Putamen (tissue), 1 donor: ENCODE measurements at regions not wholly inside any gene's neighbourhood (a gene's known extent, or its start where the extent isn't known, plus 50 kb on each side); places are given as distances from the start of the nearest gene placed in this dataset.

Experiments used
- DNase-seq: peaks from one replicate; pipeline ENCODE4 v3.0.0-alpha.2; 2016; ENCODE audit warnings: low spot score

DNA sequence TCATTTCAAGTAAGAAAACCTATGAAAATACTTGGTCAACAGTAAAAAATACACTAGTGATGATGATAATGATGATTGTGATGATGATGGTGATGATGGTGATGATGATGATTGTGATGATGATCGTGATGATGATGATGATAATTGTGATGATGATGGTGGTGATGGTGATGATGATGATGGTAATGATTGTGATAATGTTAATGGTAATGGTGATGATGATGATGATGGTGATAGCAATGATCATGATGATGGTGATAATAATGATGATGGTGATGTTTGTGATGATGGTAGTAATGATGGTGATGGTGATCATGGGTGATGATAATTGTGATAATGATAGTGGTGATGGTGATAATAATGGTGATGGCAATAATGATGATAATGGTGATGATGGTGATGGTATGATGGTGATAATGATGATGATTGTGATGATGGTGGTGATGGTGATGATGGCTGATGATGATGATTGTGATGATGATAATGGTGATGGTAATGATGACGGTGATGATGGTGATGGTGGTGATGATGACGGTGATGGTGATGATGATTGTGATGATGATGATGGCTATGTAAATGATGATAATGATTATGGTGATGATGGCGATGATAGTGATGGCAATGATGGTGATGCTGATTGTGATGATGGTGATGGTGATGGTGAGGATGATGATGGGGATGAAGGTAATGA is 62.1 kb downstream of the VCX3A start:
- no peak for DNase-seq

DNA sequence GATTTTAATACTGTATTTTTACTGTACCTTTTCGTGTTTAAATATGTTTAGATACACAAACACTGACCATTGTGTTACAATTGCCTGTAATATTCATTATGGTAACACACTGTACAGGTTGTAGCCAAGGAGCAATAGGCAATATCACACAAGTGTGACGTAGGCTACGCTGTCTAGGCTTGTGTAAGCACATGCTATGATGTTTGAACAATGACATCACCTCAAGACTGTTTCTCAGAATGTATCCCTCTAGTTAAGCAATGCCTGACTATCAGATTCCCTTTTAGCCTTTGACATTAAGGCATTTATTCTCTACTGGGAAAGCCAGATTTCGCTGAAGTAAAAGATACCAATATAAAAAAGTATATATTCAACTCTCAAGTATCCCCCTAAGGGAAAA is 66.2 kb downstream of the VCX3A start:
- no peak for DNase-seq

DNA sequence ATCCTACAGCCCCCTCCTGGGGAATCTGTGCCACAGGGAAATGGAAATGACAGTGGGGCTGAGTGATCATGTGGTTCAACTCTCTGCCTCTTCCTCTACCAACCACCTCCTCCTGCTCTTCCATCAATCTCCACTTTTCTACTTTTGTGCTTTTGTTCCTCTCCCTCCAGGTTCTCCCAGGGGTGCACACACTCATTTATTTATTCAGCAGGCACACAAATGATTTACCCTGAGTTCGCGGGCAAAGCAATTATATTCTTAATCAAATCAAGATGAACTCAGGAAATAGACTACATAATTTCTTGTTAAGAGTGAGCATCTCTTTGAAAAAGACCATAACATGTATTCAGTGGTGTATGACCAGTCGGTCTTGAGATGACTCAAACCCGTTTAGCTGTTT is 69.2 kb downstream of the VCX3A start:
- no peak for DNase-seq

DNA sequence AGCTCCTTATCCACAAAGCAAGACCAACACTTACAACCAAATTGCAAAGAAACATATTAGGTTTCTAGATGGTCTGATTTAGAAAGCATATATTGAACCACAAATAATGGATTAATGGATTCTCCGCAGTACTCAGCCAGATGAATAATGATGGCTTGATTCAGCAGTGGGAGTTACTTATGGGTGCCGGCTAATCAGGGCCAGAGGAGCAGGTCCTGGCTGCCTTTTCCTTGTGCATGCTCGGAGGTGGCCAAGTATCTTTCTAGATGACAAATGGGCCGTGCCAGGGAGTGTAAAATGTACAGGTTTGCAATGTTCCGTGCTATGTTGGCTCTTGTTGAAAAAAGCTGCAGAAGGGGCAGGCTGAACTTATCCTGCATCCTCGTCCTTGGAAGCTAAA is 70.2 kb downstream of the VCX3A start:
- no peak for DNase-seq

DNA sequence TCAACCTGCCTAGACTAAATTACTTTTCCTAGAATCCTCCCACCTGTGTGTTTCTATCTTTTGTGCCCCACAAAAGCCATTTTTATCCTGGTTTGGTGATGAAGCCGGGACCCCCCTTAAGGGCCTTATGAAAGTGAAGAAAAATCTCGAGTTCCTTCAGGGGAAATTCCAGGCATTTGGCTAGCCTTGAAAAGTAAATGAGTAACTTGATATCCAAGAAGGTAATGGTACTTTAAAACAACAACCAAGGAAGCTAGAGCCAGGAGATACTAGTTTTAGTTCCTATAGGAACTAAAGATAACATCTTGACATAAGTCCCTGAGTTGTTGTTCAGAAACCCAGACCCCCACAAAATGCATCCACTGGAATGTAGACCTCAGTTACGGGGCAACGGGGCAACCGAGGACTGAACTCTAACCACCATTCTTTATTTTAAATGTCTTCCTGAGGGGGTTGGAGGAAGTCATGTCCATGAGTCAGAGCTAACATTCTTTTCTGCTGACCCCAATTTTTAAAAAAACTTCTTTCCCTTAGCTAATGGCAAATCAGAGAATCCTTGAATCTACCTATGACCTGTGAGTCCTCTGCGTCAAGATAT is 73.9 kb downstream of the VCX3A start:
- DNase-seq, result no peak

DNA sequence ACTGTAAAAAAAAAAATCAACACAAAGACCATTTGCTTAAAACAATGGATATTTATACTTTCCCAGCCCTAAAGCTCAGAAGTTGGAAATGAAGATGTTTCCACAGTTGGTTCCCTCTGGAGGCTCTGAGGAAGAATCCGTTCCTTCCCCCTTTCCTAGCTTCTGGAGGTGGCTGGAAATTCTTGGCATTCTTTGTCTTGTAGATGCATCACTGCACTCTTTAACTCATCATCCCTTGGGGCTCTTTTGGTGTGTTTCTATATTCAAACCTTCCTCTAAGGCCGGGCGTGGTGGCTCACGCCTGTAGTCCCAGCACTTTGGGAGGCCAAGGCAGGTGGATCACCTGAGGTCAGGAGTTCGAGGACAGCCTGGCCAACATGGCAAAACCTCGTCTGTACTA is 78.7 kb downstream of the VCX3A start:
- no peak for DNase-seq

DNA sequence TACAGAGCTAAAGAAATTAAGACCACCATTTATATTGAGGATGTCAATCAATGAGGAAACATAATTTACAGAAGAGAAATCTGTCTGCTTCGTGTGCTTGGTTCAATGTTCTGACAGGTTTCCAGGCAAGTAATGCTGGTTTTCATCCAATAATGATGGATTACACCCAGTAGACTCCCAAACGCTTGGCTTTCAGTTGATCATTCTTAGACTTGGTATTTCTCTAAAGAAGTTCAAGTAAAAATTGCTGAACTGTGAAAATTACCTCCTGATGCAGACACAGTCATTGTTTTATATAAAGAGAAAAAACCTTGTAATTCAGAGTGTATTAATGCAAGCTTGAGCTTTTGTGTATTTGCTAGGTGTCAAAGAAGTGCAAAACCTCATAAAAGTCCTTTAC is 85.0 kb downstream of the VCX3A start:
- DNase-seq, result no peak

DNA sequence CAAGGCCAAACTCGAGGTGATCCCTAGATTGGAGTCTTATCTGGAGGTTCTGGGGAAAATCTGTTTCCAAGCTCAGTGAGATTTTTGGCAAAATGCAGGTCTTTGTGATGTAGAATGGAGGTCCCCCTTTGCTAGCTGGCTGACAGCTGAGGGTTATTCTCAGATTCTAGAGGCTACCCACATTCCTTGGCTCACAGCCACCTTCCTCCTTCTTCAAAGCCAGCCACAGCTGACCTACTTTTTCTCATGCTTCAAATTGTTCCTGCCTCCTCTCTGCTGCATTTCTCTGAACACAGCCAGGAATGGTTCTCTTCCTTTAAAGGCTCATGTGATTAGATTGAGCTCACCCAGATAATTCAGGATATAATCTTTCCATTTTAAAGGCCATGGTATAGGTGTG is 86.9 kb downstream of the VCX3A start:
- peak; percentile 0 for DNase-seq

DNA sequence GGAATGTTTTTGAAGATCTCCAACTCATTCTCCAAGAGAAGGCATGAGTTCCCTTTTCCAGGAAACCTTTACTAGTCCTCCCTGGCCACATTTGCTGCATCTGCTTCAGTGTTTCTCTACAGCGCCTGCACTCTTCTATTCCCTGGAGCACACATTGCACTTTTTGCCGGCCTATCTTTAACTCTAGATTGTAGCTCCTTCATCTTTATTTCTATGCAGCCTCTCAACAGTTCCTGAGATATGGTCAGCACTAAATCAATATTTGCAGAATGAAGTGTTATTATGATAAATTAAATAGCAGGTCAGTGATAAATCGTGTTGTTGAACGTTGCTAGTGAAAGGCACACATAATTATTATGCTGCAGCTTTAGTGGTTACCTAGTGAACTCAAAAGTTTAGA is 88.3 kb downstream of the VCX3A start:
- DNase-seq, result no peak

DNA sequence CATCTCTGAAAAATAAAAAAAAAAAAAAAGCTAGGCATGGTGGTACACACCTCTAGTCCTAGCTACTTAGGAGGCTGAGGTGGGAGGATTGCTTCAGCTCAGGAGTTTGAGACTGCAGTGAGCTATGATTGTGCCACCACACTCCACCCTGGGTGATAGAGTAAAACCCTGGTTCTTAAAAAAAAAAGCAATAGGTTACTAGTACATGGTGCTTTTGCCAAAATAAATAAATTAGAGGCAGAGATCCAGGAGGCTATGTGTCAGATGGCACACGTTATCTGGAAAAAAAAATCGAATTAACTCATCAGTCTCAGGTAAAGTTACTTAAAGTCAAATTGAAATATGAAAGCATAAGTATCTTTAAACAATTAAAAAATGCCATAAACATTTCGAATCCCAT is 94.3 kb downstream of the VCX3A start:
- DNase-seq, result no peak

DNA sequence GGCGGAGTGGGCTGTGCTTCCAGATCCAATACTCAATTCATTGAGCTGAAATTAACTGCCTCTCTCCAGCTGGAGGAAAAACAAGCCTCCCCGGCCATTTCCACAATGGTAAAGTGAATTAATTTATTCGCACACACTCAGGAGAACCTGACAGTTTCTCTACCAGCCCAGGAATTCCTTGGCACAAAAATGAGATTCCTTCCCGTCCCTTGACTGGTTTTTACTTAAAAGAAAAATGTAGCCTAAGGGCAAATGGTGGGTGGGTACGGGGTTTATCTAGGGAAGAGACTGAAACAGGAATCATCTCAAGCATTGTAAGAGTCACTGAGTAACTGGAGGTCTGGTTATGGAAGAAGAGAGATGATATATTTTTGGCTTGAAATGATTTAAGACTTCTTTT is 102.7 kb downstream of the VCX3A start:
- DNase-seq, result no peak

DNA sequence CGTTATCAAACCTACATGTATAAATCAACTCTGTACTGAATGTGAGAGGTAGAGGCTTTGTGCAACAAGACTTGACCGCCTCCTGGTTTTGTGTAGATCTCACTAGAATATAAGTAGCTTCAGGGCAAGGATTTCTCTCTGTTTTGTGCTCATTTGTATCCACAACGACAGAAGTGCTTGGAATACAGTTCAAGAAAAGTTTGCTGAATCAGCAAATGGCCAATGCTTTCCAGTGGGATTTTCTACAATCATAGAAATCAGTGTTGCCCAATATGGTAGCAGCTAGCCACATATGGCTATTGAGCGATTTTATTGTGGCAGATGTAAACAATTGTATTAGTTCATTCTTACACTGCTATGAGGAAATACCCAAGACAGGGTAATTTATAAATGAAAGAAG is 127.4 kb downstream of the VCX3A start:
- DNase-seq, result no peak

DNA sequence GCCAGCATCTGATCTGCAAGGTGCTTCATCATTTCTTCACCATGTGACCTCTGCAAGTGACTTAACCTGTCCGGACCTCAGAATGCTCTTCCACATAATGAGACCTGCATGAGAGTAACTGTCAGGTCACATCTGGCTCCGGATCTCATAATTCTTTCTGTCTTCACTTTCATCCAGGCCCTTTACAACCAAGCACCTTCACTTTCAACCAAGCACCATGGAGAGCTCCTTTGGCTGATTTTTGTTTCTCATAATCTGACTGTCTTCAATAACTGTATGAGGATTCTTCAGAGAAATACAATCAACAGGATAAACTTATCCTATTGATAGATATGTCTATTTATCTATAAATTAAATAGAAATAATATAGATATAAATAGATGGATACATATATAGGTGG is 148.1 kb downstream of the VCX3A start:
- no peak for DNase-seq

DNA sequence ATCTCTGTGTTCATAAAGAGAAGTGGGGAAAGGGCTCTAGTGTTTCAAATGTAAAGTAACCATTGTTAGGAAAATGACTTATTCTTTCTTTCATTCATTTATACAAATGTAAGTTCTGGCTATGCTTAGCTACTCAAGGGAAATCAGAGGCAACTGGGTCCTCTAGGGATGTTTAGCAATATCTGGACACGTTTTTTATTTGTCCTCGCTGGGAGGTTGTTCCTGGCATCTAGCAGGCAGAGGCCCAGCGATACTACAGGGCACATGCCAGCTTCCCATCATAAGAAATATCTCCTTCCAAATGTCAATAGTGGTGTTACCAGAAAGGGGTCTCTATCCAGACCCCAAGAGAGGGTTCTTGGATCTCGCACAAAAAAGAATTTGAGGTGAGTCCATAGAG is 150.0 kb downstream of the VCX3A start:
- DNase-seq, result no peak

DNA sequence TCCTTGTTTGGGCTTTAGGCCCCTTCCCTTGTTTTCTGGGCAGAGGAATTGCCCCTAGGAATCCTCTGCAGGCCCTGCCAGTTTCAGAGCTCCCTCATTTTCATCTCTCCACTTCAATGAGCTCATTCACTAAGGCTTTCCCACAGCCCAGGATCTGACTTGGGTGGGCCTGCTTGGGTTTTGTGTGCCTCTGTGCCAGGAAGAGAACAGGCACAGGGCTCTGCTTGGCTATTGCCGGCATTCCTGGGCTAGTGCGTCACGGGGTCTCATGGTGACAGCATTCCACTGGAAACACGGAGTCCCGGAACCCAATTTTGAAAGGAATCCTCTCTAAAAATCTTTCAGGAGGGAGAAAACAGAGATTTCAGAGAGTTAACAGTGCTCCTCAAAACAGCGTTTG is 150.5 kb downstream of the VCX3A start:
- peak; percentile 5 for DNase-seq

DNA sequence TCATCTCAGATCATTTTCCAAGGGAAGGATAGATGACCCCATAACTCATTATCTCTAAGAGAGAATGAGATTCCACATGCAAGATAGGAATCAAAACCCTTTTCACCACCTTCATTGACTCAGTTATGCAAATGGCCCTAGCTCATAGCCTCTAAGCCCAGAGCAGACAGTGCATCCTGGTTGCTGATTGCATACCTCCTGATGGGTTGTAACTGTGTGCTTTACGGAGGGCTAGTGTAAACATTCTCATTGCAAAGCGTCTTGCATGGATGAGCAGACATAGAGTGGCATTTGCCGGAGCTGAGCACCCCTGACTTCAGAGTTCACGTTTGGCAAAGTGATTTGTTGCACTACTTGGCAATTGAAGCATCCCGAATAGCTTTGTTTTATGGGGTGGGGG is 151.0 kb downstream of the VCX3A start:
- DNase-seq, result no peak

DNA sequence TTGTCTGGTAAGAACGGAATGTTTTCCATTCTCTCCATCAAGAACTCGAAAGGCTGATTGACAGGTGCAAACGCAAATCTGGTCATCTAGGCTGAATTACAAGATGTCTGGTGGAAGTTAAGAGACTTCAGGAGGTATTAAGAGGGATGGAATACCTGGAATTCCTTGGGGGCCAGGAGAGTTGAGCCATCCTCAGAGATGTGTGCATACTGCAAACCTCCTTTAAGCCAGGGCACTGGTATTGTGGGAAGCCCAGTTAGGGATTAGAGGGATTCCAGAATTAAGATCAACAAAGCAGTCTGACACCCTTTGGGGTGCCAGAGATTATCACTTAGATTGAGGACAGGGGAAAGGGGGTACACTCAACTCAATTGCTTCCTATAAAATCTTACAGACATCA is 151.4 kb downstream of the VCX3A start:
- DNase-seq, result no peak

DNA sequence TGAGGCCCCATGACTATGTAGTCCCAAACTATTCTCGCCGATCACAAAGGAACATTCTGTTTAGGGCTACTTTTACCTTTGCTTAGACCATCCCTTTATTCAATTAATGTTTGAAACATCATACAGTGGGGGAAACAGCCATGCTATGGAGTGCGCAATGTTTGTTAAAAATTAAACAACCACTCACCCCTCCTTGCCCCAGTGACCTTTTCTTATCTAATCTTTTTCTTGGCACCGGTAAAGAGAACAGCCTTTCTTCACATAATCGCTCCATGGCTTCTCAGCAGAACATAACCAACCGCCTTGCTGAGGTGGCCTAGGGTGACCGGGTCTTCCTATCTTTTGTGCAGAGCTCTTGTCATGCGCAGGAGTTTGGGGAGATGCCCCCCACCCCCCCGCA is 152.6 kb downstream of the VCX3A start:
- DNase-seq, result no peak

DNA sequence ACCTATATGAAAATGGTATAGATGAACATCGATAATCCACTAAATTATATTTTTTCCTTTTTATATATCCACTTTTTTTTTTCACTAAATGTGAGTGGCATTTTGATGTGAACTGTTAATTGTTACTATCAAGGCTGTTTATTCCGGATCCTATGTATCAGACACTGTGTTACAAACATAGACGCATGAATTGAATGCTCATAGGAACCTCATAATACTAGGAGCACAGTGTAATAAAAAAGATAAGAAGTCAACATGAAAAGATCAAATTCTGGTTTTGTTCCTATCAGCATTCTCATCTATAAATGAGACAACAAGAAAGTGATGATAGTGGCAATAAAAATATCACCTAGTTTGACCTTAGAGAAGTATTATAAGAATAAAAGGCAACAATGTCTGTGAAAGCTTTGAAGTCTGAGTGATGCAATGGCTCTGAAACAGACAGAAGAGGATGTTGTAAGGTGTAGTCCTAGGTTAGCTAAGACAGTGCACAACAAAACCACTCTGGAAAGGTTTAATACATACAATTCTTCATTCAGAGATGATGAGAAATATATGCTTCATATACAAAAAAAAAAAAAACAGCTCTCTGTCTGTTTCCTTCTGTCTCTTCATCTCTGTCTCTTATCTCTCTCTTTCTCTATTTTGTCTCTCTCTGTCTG is 148.6 kb upstream of the NLGN4X start:
- no peak for DNase-seq

DNA sequence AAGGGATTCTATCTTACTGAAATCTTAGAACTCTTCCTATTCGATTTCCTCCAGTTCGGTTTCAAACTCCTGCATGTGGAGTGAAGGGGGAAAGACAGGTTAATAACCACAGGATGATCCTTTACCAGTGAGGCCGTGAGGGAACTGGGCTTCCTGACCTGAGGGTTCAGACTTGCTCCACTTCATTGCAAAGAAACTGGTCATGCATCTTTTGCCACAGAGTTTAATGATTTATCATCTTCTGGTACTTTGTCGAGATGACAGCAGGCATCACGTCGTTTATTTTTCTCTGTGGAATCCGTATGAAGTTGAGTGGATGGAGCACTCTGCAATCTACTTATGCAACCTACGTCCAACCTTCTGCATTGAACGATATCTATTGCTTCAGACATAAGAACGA is 145.9 kb upstream of the NLGN4X start:
- no peak for DNase-seq

DNA sequence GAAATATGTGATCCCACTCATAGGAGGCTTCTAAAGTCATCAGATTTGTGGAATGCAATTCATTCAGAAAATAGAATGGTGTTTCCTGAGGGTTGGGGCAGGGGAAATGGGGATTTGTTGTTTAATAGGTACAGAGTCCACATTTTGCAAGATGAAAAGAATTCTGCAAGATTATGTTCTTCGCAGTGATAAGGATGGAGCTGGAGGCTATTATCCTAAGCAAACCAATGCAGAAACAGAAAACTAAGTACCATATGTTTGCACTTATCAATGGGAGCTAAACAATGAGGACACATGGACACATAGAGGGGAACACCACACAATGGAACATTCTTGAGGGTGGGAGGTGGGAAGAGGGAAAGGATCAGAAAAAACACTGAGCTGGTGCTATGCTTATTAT is 144.3 kb upstream of the NLGN4X start:
- DNase-seq, result no peak

DNA sequence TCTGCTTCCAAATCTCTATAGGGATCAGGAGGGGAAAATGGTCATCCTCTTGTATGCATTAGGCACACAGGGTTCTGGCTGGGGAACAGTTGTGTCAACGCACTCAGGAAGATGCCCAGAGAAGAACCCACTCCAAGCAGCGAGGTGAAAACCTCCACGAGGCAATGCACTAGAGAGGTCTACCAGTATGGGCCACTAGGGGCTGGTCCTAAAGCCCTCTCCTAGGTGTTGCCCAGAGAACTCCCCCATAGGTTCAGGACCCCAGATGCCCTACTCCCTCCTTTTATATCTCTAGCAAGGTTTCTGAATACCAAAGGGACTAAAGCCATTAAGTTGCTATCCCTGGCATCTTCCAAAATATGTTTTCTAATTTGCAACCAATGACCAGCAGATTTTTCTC is 142.7 kb upstream of the NLGN4X start:
- DNase-seq, result no peak

DNA sequence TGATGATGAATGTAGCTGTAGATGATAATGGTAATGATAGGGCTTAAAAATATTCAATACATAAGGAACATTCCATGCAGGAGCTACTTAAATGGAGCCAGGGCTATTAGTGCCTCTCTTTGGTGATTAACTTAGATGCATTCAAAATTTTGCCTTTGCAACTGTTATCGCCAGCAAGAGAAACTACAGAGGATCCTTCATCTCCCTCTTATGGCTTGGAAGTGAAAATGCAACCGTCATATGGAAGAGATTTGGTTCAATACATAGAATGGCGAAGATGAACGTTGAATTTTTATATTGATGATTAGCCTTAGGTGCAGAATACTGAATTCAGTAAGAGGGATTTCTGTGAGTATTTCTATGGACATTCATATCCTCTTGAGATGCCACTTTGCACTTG is 134.5 kb upstream of the NLGN4X start:
- no peak for DNase-seq

DNA sequence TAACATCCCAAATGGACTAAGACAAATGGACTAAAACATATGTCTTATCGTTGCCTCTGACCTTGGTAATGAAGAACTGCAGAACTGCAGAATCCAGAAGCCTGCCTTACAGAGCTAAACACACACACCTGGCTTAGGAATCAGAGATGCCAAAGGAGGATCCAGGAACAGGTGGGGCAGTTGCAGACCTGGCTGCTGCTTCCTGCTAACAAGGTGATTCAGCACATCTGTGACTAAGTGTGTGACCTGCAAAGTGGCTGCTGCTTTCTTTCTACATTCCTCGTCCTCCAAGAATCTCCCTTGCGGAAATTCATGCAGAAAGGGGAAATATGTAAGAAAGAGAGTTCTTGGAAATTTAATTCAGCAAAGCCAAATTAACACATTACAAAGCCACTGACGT is 96.8 kb upstream of the NLGN4X start:
- no peak for DNase-seq
